Type B pancreatic cell (in vitro differentiated cells): ENCODE measurements at regions not wholly inside any gene's neighbourhood (a gene's known extent, or its start where the extent isn't known, plus 50 kb on each side); places are given as distances from the start of the nearest gene placed in this dataset.
A peak's percentile ranks its signal among the peaks of the same experiment; 100 is the strongest.

ENCODE experiments used
- DNase-seq: peaks from one replicate; pipeline ENCODE4 v3.0.0; 2021; ENCODE audit warnings: mixed read lengths; ENCODE audit not compliant: unreplicated experiment; ENCODE audit errors: extremely low spot score
- H3K27ac Mint-ChIP-seq: 2 replicates; pipeline ENCODE4 v1.8.0; 2021; ENCODE audit warnings: mild to moderate bottlenecking, mixed read lengths
- H3K27me3 Mint-ChIP-seq: 2 replicates; pipeline ENCODE4 v1.8.0; 2021; ENCODE audit warnings: mixed read lengths
- H3K36me3 Mint-ChIP-seq: 2 replicates; pipeline ENCODE4 v1.8.0; 2021; ENCODE audit warnings: mixed read lengths
- H3K4me1 Mint-ChIP-seq: one replicate; pipeline ENCODE4 v1.8.0; 2021; ENCODE audit warnings: mixed read lengths; ENCODE audit not compliant: unreplicated experiment
- H3K4me3 Mint-ChIP-seq: 2 replicates; pipeline ENCODE4 v1.8.0; 2021; ENCODE audit warnings: mild to moderate bottlenecking, mixed read lengths
- H3K9me3 Mint-ChIP-seq: 2 replicates; pipeline ENCODE4 v1.8.0; 2021; ENCODE audit warnings: mixed read lengths
- TF ChIP-seq, protein P1 (sequence below): fragments of 200-600 bp; sonication (generic); conservative IDR thresholded peaks from 2 replicates; pipeline ENCODE4 v1.5.0; 2021; ENCODE audit warnings: antibody characterized with exemption, mild to moderate bottlenecking

- H3K36me3 Mint-ChIP-seq, result no peaks in the 10 kb centered on the region
- no peak overlapping the region for H3K27ac Mint-ChIP-seq
- peaks cover 18% of the 10 kb centered on the region for H3K4me1 Mint-ChIP-seq
- DNase-seq, result no peak
- no peak overlapping the region for H3K4me3 Mint-ChIP-seq
- H3K27me3 Mint-ChIP-seq, result peaks cover 24% of the 10 kb centered on the region
- TF ChIP-seq, protein P1, sequence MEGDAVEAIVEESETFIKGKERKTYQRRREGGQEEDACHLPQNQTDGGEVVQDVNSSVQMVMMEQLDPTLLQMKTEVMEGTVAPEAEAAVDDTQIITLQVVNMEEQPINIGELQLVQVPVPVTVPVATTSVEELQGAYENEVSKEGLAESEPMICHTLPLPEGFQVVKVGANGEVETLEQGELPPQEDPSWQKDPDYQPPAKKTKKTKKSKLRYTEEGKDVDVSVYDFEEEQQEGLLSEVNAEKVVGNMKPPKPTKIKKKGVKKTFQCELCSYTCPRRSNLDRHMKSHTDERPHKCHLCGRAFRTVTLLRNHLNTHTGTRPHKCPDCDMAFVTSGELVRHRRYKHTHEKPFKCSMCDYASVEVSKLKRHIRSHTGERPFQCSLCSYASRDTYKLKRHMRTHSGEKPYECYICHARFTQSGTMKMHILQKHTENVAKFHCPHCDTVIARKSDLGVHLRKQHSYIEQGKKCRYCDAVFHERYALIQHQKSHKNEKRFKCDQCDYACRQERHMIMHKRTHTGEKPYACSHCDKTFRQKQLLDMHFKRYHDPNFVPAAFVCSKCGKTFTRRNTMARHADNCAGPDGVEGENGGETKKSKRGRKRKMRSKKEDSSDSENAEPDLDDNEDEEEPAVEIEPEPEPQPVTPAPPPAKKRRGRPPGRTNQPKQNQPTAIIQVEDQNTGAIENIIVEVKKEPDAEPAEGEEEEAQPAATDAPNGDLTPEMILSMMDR, result no peak
- H3K9me3 Mint-ChIP-seq, result peaks cover 15% of the 10 kb centered on the region
Measured at GRCh38 chr20:48017509-48017908, 232.2 kb upstream of the SULF2 start.

DNA sequence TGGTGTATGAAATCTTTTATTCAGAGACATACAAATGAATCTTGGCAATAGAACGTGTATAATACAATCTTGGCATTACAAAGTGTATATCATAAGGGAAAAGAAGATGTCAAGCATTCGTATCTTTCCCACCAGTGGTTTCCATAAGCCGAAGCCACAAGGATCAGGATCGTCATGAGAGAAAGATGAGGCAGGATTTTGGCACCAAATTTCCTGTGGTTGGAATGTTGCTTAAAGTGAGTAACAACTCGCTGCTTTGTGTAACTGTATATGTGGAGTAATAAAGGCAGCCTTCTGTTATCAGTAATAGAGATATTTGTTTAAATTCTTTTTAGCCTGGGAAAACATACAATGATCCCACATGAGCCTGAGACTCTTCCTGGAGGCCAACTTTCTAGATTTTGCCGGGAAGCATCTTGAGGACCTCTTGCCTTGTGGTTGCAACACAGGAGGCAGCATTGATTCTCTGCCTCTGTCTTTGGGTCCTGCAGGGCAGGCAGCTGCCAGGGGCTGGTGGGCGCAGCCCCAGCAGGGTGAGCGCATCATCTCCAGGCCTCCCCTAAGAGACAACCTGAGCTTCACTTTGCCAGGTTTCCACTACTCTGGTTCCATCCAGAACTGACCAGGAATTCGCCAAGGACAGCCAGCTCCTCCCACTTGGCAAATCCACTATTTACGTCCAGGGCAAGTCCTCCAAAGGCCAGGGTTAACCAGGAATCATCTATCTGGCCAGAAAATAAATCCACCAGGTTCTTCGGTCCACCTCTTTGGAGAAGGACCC lies 230.9 kb upstream of the SULF2 start:
- H3K4me1 Mint-ChIP-seq, result peaks cover 18% of the 10 kb centered on the region
- DNase-seq, result no peak

GRCh38 chr20:48015141-48015910 lies 230.0 kb upstream of the SULF2 start:
- H3K9me3 Mint-ChIP-seq, result peaks cover 9% of the 10 kb centered on the region
- H3K27ac Mint-ChIP-seq, result no peak overlapping the region
- TF ChIP-seq, protein P1, result no peak
- H3K27me3 Mint-ChIP-seq, result peaks cover 21% of the 10 kb centered on the region
- DNase-seq, result no peak
- H3K36me3 Mint-ChIP-seq, result no peaks in the 10 kb centered on the region
- H3K4me1 Mint-ChIP-seq, result peaks cover 15% of the 10 kb centered on the region
- H3K4me3 Mint-ChIP-seq, result no peak overlapping the region

More for the DNA sequence above, 230.9 kb upstream of the SULF2 start:
- Mint-ChIP-seq H3K36me3 (no peaks in the 10 kb centered on the region), H3K9me3 (peaks cover 9% of the 10 kb centered on the region), H3K27ac (no peak overlapping the region), H3K4me3 (no peak overlapping the region), H3K27me3 (peaks cover 21% of the 10 kb centered on the region)
- TF ChIP-seq, protein P1, result no peak

DNA sequence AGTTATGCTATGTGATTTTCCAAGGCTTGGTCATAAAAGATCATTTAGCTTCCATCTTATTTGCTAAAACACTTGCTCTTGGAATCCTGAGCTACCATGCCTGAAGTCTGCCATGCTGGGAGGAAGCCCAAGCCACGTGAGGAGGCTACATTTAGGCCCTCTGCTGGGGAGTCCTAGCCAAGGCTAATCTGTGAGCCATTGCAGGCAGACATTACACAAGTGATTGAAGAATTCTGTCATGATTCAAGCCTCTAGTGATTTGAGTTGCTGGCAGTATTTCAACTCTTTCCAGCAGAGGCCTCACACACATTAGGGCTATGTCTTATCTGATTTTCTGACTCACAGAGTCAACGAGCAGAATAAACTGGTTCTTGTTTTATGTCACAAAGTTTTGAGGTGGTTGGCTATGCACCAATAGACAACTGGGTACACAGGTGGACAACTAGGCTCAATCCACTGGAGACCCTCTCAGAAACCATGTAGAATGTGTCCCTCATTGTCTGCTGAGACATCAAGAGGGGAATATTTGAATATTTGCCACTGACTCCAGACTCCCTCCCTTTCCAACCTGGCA lies 227.2 kb upstream of the SULF2 start:
- H3K27me3 Mint-ChIP-seq, result peaks cover 10% of the 10 kb centered on the region
- peaks cover 3% of the 10 kb centered on the region for H3K4me1 Mint-ChIP-seq
- TF ChIP-seq, protein P1, result peak; percentile 30
- no peak overlapping the region for H3K27ac Mint-ChIP-seq
- H3K36me3 Mint-ChIP-seq, result no peaks in the 10 kb centered on the region
- H3K4me3 Mint-ChIP-seq, result no peak overlapping the region
- H3K9me3 Mint-ChIP-seq, result peaks cover 6% of the 10 kb centered on the region
- DNase-seq, result no peak

- TF ChIP-seq, protein P1, result no peak
- Mint-ChIP-seq H3K36me3 (no peaks in the 10 kb centered on the region), H3K27ac (no peak overlapping the region), H3K9me3 (no peaks in the 10 kb centered on the region), H3K4me1 (peaks cover 5% of the 10 kb centered on the region), H3K4me3 (no peak overlapping the region), H3K27me3 (peaks cover 9% of the 10 kb centered on the region)
- no peak for DNase-seq
Measured at GRCh38 chr20:48011025-48011424, 225.7 kb upstream of the SULF2 start.
